HL-60 (cell line): ENCODE measurements at regions not wholly inside any gene's neighbourhood (a gene's known extent, or its start where the extent isn't known, plus 50 kb on each side); places are given as distances from the start of the nearest gene placed in this dataset.

Source experiments
- CTCF ChIP-seq: IDR thresholded peaks from one replicate; pipeline ENCODE4 v1.5.1; 2011; ENCODE audit warnings: low read length, control low read depth, inconsistent platforms; ENCODE audit not compliant: insufficient read depth
- GABPA ChIP-seq: IDR thresholded peaks from 2 replicates; pipeline ENCODE4 v1.6.1; 2012; ENCODE audit warnings: low read depth
- POLR2AphosphoS5 ChIP-seq: IDR thresholded peaks from 2 replicates; pipeline ENCODE4 v1.6.1; 2012; ENCODE audit warnings: low read depth
- REST ChIP-seq: IDR thresholded peaks from 2 replicates; pipeline ENCODE4 v1.6.1; 2012; ENCODE audit warnings: low read depth; ENCODE audit not compliant: insufficient replicate concordance
- SPI1 ChIP-seq: IDR thresholded peaks from 2 replicates; pipeline ENCODE4 v1.6.1; 2012; ENCODE audit warnings: low read depth, mild to moderate bottlenecking, borderline replicate concordance

DNA sequence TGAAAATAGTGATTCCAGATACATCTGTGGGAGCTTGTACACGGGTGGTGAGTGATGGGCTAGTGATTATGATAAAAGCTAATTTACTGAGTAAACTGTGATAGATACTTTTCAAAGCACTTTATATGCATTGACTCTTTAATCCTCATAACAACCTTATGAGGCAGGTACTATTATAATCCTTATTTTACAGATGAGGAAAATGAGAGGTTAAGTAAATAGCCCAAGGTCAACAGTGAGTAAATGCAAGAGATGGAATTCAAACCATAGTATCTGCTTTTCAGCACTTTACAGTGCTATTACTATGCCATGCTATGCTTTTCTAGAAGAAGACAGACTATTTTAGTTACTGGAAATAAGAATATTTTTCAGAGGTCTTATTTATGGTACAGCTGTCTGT is 320.9 kb upstream of the CITED2 start:
- no peak for TF ChIP-seq CTCF
- no peak for TF ChIP-seq POLR2AphosphoS5
- TF ChIP-seq REST, result no peak
- TF ChIP-seq GABPA, result no peak
- TF ChIP-seq SPI1, result no peak
